ENCODE measurements at regions not wholly inside any gene's neighbourhood (a gene's known extent, or its start where the extent isn't known, plus 50 kb on each side); places are given as distances from the start of the nearest gene placed in this dataset.

DNA sequence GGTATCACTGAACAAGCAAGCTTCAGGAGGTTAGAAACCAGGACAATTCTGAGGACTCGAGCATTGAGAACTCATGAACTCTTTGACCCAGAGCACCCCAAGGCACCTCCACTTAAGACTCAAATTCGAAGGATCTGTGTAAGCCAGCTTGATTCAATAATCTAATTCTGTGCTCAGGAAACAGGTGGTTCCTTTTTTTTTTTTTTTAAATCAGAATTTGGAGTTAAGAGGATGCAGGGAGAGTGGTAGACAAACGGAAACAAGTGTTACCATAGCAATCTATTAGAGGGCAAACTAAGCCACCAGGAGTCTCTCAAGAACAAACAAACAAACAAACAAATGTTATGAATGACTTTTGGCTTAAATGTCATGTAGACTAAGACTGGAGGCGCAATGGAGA is 53.8 kb upstream of the DPH5 start:
- peak; percentile 48 for DNase-seq

DNA sequence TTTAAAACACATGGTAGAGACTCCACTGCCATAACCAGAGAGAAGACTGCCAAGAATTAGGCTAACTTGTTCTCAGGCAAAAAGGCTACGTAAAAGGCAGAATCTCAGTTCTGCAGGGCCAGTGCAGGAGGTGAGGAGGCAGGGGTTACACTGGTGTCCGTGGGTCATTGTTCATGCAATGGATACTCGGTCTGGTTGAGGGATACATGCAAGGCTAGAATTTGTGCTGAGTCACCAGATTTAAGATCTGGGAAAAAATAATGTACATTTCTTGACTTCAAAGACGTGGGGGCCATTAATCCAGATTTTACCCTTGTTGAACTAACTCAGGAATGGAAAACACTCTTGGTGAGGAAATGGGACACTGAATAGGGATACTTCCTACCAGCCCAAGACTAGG is 52.3 kb upstream of the DPH5 start:
- DNase-seq = no peak

DNA sequence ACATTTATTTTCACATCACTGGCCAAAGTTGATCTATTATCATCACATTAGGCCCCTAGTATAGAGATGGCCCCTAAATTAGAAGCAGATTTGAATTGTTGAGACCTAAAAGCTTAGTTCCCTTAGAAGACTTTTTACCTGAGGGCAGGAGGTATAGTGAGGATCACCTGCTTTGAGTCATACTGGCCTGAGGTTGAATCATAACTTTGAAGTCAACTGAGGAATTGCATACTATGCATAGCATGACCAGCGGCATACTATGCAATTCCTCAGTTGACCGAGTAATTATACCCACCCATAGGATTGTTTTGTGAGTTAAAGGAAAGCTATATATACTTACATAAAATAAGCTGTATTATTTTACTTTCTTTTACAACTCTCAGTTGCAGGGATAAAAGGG is 50.3 kb upstream of the DPH5 start:
- peak; percentile 23 for DNase-seq
